GM12878 (cell line): ENCODE measurements at regions not wholly inside any gene's neighbourhood (a gene's known extent, or its start where the extent isn't known, plus 50 kb on each side); places are given as distances from the start of the nearest gene placed in this dataset.

Experiments
- BCL3 ChIP-seq: IDR thresholded peaks from 2 replicates; pipeline ENCODE4 v1.6.1; 2011; ENCODE audit warnings: borderline replicate concordance, low read depth, mild to moderate bottlenecking, moderate library complexity, low read length; ENCODE audit not compliant: insufficient read depth, poor library complexity, severe bottlenecking
- CBX5 ChIP-seq: sonication (generic); IDR thresholded peaks from 2 replicates; pipeline ENCODE4 v1.6.1; 2016; ENCODE audit warnings: low read depth, moderate library complexity, mild to moderate bottlenecking, inconsistent platforms
- CREB1 ChIP-seq: IDR thresholded peaks from 2 replicates; pipeline ENCODE4 v1.6.1; 2012; ENCODE audit warnings: low read depth, mild to moderate bottlenecking, inconsistent platforms
- CTCF ChIP-seq, 3 experiments: IDR thresholded peaks in 2 of 3; conservative IDR thresholded peaks in 1 of 3; 2 replicates each; pipeline ENCODE4 v1.5.1; 2011; ENCODE audit warnings: low read depth in 3 of 3, low read length in 3 of 3, mild to moderate bottlenecking in 3 of 3, control low read depth in 2 of 3, moderate library complexity in 2 of 3, inconsistent platforms in 1 of 3, mixed read lengths in 1 of 3; ENCODE audit not compliant: control insufficient read depth in 2 of 3, insufficient read depth in 1 of 3; ENCODE audit errors: extremely low read depth in 1 of 3
- JUND ChIP-seq: IDR thresholded peaks from 2 replicates; pipeline ENCODE4 v1.6.1; 2012; ENCODE audit warnings: low read depth, mild to moderate bottlenecking, low read length, improper control_type of control experiment, moderate library complexity
- POLR2A ChIP-seq: IDR thresholded peaks from 2 replicates; pipeline ENCODE4 v1.6.1; 2011; ENCODE audit warnings: low read depth, mild to moderate bottlenecking, low read length
- RELA ChIP-seq: fragments of 450-650 bp; IDR thresholded peaks from 2 replicates; pipeline ENCODE4 v1.8.0; 2014; ENCODE audit warnings: borderline replicate concordance; ENCODE audit not compliant: partially characterized antibody
- TF ChIP-seq, protein P1 (sequence below): IDR thresholded peaks from 2 replicates; pipeline ENCODE4 v1.6.1; 2012; ENCODE audit warnings: low read length, inconsistent platforms
- TF ChIP-seq, protein P2 (sequence below): fragments of 450-650 bp; IDR thresholded peaks from 2 replicates; pipeline ENCODE4 v1.6.1; 2017; ENCODE audit warnings: mild to moderate bottlenecking, moderate library complexity

DNA sequence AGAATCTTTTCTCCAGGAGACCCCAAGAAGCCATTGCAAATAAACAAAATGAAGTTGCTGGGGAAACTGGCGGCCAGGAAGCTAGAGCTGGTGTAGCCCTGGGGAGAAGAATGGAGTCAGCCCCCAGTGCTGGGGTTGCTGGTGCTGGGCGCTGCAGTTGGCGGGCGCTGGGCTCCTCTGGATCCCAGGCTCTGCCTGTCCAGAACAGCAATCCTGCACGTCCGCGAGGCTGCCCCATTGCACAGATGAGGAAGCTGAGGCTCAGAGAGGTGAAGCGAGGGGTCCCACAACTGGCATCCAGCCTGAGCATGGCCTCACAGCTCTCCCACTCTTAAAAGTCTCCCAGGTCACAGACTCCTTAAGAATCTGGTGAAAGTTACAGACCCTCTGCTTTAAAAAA lies 161.1 kb downstream of the OR4M2 start:
- TF ChIP-seq POLR2A (no peak), CREB1 (no peak), JUND (no peak), CTCF (IDR thresholded peaks at IDR 0.05 in 2 of 3, conservative IDR thresholded peaks at IDR 0.05 in 1 of 3; ENCODE audit: control insufficient read depth in 2 of 3, extremely low read depth in 1 of 3, insufficient read depth in 1 of 3, low read depth in 3 of 3, low read length in 3 of 3) (no peak), CBX5 (no peak), BCL3 (no peak), RELA (no peak)
- TF ChIP-seq, protein P1, sequence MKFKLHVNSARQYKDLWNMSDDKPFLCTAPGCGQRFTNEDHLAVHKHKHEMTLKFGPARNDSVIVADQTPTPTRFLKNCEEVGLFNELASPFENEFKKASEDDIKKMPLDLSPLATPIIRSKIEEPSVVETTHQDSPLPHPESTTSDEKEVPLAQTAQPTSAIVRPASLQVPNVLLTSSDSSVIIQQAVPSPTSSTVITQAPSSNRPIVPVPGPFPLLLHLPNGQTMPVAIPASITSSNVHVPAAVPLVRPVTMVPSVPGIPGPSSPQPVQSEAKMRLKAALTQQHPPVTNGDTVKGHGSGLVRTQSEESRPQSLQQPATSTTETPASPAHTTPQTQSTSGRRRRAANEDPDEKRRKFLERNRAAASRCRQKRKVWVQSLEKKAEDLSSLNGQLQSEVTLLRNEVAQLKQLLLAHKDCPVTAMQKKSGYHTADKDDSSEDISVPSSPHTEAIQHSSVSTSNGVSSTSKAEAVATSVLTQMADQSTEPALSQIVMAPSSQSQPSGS: no peak
- TF ChIP-seq, protein P2, sequence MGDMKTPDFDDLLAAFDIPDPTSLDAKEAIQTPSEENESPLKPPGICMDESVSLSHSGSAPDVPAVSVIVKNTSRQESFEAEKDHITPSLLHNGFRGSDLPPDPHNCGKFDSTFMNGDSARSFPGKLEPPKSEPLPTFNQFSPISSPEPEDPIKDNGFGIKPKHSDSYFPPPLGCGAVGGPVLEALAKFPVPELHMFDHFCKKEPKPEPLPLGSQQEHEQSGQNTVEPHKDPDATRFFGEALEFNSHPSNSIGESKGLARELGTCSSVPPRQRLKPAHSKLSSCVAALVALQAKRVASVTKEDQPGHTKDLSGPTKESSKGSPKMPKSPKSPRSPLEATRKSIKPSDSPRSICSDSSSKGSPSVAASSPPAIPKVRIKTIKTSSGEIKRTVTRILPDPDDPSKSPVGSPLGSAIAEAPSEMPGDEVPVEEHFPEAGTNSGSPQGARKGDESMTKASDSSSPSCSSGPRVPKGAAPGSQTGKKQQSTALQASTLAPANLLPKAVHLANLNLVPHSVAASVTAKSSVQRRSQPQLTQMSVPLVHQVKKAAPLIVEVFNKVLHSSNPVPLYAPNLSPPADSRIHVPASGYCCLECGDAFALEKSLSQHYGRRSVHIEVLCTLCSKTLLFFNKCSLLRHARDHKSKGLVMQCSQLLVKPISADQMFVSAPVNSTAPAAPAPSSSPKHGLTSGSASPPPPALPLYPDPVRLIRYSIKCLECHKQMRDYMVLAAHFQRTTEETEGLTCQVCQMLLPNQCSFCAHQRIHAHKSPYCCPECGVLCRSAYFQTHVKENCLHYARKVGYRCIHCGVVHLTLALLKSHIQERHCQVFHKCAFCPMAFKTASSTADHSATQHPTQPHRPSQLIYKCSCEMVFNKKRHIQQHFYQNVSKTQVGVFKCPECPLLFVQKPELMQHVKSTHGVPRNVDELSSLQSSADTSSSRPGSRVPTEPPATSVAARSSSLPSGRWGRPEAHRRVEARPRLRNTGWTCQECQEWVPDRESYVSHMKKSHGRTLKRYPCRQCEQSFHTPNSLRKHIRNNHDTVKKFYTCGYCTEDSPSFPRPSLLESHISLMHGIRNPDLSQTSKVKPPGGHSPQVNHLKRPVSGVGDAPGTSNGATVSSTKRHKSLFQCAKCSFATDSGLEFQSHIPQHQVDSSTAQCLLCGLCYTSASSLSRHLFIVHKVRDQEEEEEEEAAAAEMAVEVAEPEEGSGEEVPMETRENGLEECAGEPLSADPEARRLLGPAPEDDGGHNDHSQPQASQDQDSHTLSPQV: no peak
